ENCODE measurements at regions not wholly inside any gene's neighbourhood (a gene's known extent, or its start where the extent isn't known, plus 50 kb on each side); places are given as distances from the start of the nearest gene placed in this dataset.

GRCh38 chr20:48294942-48295341, 509.7 kb upstream of the SULF2 start:
- H3K27me3 Mint-ChIP-seq (ENCODE audit: unreplicated experiment) = peaks cover 9% of the 10 kb centered on the region
- H3K27ac Mint-ChIP-seq (ENCODE audit: unreplicated experiment) = peak overlapping the region; percentile 75
- CTCF ChIA-PET = interaction anchor here (0.8 to 2.4 kb wide), 19 partner anchors 10 to 617 kb away, joined by 3 to 64 read pairs (median 5); no protein-coding TSS in a partner anchor
- no peak for TF ChIP-seq CTCF (IDR thresholded peaks at IDR 0.05; ENCODE audit: unreplicated experiment)
- no peaks in the 10 kb centered on the region for H3K9me3 Mint-ChIP-seq (ENCODE audit: low read depth, unreplicated experiment)
- peaks cover 16% of the 10 kb centered on the region for H3K36me3 Mint-ChIP-seq (ENCODE audit: insufficient read depth, unreplicated experiment)
- peaks cover 70% of the 10 kb centered on the region for H3K4me1 Mint-ChIP-seq (ENCODE audit: low read depth, unreplicated experiment)
- BruUV-seq (replicated peaks) = no TSS peak
- intact Hi-C loops (cut with micrococcal nuclease; ENCODE audit: unreplicated experiment) = loop anchor here (1.0 to 5.0 kb wide), 5 partner anchors 326 to 633 kb away; no protein-coding TSS in a partner anchor
- H3K4me3 Mint-ChIP-seq (ENCODE audit: low read depth, unreplicated experiment) = no peak overlapping the region
- no peak for DNase-seq

GRCh38 chr20:48294196-48294595, 508.9 kb upstream of the SULF2 start:
- no peak overlapping the region for H3K27ac Mint-ChIP-seq (ENCODE audit: unreplicated experiment)
- H3K27me3 Mint-ChIP-seq (ENCODE audit: unreplicated experiment) = peaks cover 15% of the 10 kb centered on the region
- intact Hi-C loops (cut with micrococcal nuclease; ENCODE audit: unreplicated experiment) = loop anchor here (2.0 kb wide), 1 partner anchor 327 kb away; no protein-coding TSS in a partner anchor
- H3K9me3 Mint-ChIP-seq (ENCODE audit: low read depth, unreplicated experiment) = no peaks in the 10 kb centered on the region
- CTCF ChIA-PET = interaction anchor here (0.6 to 2.2 kb wide), 6 partner anchors 292 to 510 kb away, joined by 3 to 31 read pairs (median 7); no protein-coding TSS in a partner anchor
- peaks cover 14% of the 10 kb centered on the region for H3K36me3 Mint-ChIP-seq (ENCODE audit: insufficient read depth, unreplicated experiment)
- BruUV-seq (replicated peaks) = no TSS peak
- no peak for TF ChIP-seq CTCF (IDR thresholded peaks at IDR 0.05; ENCODE audit: unreplicated experiment)
- H3K4me3 Mint-ChIP-seq (ENCODE audit: low read depth, unreplicated experiment) = no peak overlapping the region
- peaks cover 67% of the 10 kb centered on the region for H3K4me1 Mint-ChIP-seq (ENCODE audit: low read depth, unreplicated experiment)
- no peak for DNase-seq

GRCh38 chr20:48293671-48294070, 508.4 kb upstream of the SULF2 start:
- BruUV-seq (replicated peaks) = no TSS peak
- peaks cover 9% of the 10 kb centered on the region for H3K36me3 Mint-ChIP-seq (ENCODE audit: insufficient read depth, unreplicated experiment)
- H3K9me3 Mint-ChIP-seq (ENCODE audit: low read depth, unreplicated experiment) = no peaks in the 10 kb centered on the region
- H3K4me3 Mint-ChIP-seq (ENCODE audit: low read depth, unreplicated experiment) = no peak overlapping the region
- H3K27ac Mint-ChIP-seq (ENCODE audit: unreplicated experiment) = no peak overlapping the region
- no peak for DNase-seq
- no peak for TF ChIP-seq CTCF (IDR thresholded peaks at IDR 0.05; ENCODE audit: unreplicated experiment)
- peaks cover 67% of the 10 kb centered on the region for H3K4me1 Mint-ChIP-seq (ENCODE audit: low read depth, unreplicated experiment)
- H3K27me3 Mint-ChIP-seq (ENCODE audit: unreplicated experiment) = peaks cover 15% of the 10 kb centered on the region
- CTCF ChIA-PET = interaction anchor here (0.6 to 2.1 kb wide), 5 partner anchors 293 to 510 kb away, joined by 3 to 8 read pairs (median 5); no protein-coding TSS in a partner anchor
- intact Hi-C loops (cut with micrococcal nuclease; ENCODE audit: unreplicated experiment) = loop anchor here (2.0 kb wide), 1 partner anchor 327 kb away; no protein-coding TSS in a partner anchor

- Mint-ChIP-seq H3K27ac (ENCODE audit: unreplicated experiment) (no peak overlapping the region), H3K4me3 (ENCODE audit: low read depth, unreplicated experiment) (no peak overlapping the region), H3K36me3 (ENCODE audit: insufficient read depth, unreplicated experiment) (peaks cover 6% of the 10 kb centered on the region), H3K27me3 (ENCODE audit: unreplicated experiment) (peaks cover 15% of the 10 kb centered on the region), H3K4me1 (ENCODE audit: low read depth, unreplicated experiment) (peaks cover 67% of the 10 kb centered on the region), H3K9me3 (ENCODE audit: low read depth, unreplicated experiment) (no peaks in the 10 kb centered on the region)
- no peak for TF ChIP-seq CTCF (IDR thresholded peaks at IDR 0.05; ENCODE audit: unreplicated experiment)
- no peak for DNase-seq
- BruUV-seq (replicated peaks) = no TSS peak
- CTCF ChIA-PET = no interaction called here
- intact Hi-C loops (cut with micrococcal nuclease; ENCODE audit: unreplicated experiment) = no loop called here
These were observed 507.5 kb upstream of the SULF2 start for GRCh38 chr20:48292806-48293205.
